ENCODE measurements at regions not wholly inside any gene's neighbourhood (a gene's known extent, or its start where the extent isn't known, plus 50 kb on each side); places are given as distances from the start of the nearest gene placed in this dataset.

GRCh38 chr6:149140137-149140909 lies 177.2 kb upstream of the TAB2 start (continued):
- TF ChIP-seq AFF1 (IDR thresholded peaks at IDR 0.05; ENCODE audit: low read depth in 1 of 2, partially characterized antibody in 2 of 2) (peak in 1 of 2 experiments; percentile 84), CEBPB (tag; IDR thresholded peaks at IDR 0.05) (peak; percentile 36; the same call in 1 of the 2 replicates), POLR2B (IDR thresholded peaks at IDR 0.05; ENCODE audit: low read depth, partially characterized antibody) (no peak), NUFIP1 (IDR thresholded peaks at IDR 0.05; ENCODE audit: partially characterized antibody) (peak; percentile 69), ZNF830 (CRISPR knock-in tag; IDR thresholded peaks at IDR 0.05) (no peak), PBX2 (CRISPR knock-in tag; IDR thresholded peaks at IDR 0.05; ENCODE audit: low read depth) (no peak), PBX2 (tag; conservative IDR thresholded peaks at IDR 0.05; ENCODE audit: low read depth) (peak; percentile 95), MLLT1 (IDR thresholded peaks at IDR 0.05) (peak; percentile 30 to 33; a peak in 1 of 4 replicates), CHD4 (IDR thresholded peaks at IDR 0.05; ENCODE audit: insufficient read depth, insufficient replicate concordance, low read depth, low read length, poor library complexity, severe bottlenecking) (no peak), NFYB (IDR thresholded peaks at IDR 0.05; ENCODE audit: extremely low read depth, insufficient read length) (no peak), ZEB2 (IDR thresholded peaks at IDR 0.05) (peak; percentile 30; the same call in 1 of the 2 replicates), SMAD4 (CRISPR knock-in tag; conservative IDR thresholded peaks at IDR 0.05) (peak; percentile 84), FOXM1 (IDR thresholded peaks at IDR 0.05; ENCODE audit: low read depth) (peak; percentile 94), FOXM1 (CRISPR knock-in tag; IDR thresholded peaks at IDR 0.05; ENCODE audit: low read depth) (no peak), SIN3A (IDR thresholded peaks at IDR 0.05; ENCODE audit: borderline replicate concordance in 2 of 2, control insufficient read depth in 1 of 2, low read depth in 2 of 2, low read length in 2 of 2) (no peak), RBM15 (IDR thresholded peaks at IDR 0.05; ENCODE audit: insufficient read depth, low read length) (no peak), TCF7 (IDR thresholded peaks at IDR 0.05; ENCODE audit: borderline replicate concordance) (no peak), EGR1 (conservative IDR thresholded peaks at IDR 0.05) (no peak), ZNF589 (CRISPR knock-in tag; IDR thresholded peaks at IDR 0.05; ENCODE audit: low read depth) (no peak), BRD4 (IDR thresholded peaks at IDR 0.05) (peak; percentile 20; the same call in 1 of the 2 replicates)
